ENCODE measurements at regions not wholly inside any gene's neighbourhood (a gene's known extent, or its start where the extent isn't known, plus 50 kb on each side); places are given as distances from the start of the nearest gene placed in this dataset.
"Not testable (repeated sequence)": the region's sequence is repeated elsewhere in the genome, so short reads cannot be mapped to it uniquely, and the experiment has no call there.

DNA sequence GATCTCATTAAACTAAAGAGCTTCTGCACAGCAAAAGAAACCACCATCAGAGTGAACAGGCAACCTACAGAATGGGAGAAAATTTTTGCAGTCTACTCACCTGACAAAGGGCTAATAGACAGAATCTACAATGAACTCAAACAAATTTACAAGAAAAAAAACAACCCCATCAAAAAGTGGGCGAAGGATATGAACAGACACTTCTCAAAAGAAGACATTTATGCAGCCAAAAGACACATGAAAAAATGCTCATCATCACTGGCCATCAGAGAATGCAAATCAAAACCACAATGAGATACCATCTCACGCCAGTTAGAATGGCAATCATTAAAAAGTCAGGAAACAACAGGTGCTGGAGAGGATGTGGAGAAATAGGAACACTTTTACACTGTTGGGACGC, 67.6 kb upstream of the PDPR start:
- TF ChIP-seq POLR2AphosphoS5 (IDR thresholded peaks at IDR 0.05), result not testable (repeated sequence)
- TF ChIP-seq, protein P1, sequence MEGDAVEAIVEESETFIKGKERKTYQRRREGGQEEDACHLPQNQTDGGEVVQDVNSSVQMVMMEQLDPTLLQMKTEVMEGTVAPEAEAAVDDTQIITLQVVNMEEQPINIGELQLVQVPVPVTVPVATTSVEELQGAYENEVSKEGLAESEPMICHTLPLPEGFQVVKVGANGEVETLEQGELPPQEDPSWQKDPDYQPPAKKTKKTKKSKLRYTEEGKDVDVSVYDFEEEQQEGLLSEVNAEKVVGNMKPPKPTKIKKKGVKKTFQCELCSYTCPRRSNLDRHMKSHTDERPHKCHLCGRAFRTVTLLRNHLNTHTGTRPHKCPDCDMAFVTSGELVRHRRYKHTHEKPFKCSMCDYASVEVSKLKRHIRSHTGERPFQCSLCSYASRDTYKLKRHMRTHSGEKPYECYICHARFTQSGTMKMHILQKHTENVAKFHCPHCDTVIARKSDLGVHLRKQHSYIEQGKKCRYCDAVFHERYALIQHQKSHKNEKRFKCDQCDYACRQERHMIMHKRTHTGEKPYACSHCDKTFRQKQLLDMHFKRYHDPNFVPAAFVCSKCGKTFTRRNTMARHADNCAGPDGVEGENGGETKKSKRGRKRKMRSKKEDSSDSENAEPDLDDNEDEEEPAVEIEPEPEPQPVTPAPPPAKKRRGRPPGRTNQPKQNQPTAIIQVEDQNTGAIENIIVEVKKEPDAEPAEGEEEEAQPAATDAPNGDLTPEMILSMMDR (IDR thresholded peaks at IDR 0.05), result not testable (repeated sequence)

Data from suprapubic skin (tissue), 3 donors.